OCI-LY3 (cell line): ENCODE measurements at regions not wholly inside any gene's neighbourhood (a gene's known extent, or its start where the extent isn't known, plus 50 kb on each side); places are given as distances from the start of the nearest gene placed in this dataset.

ENCODE experiments used
- H2AFZ ChIP-seq: fragments of 200-600, 300-600 bp; shearing (Covaris generic); 2 replicates; pipeline ENCODE4 v1.6.0; 2014; ENCODE audit warnings: antibody characterized with exemption, low read depth, low read length
- H3K27ac ChIP-seq: fragments of 200-600, 300-600 bp; sonication (generic); 2 replicates; pipeline ENCODE4 v1.5.1; 2014; ENCODE audit warnings: mild to moderate bottlenecking, low read length, moderate library complexity, mixed read lengths
- H3K27me3 ChIP-seq: fragments of 200-600, 300-600 bp; sonication (generic); 2 replicates; pipeline ENCODE4 v1.6.1; 2014; ENCODE audit warnings: low read depth, low read length, mixed read lengths
- H3K36me3 ChIP-seq: fragments of 200-600, 300-600 bp; sonication (generic); replicated peaks from 2 replicates; pipeline ENCODE3; 2014; ENCODE audit warnings: low read depth, low read length, mixed read lengths
- H3K4me1 ChIP-seq: fragments of 300-600, 200-600 bp; sonication (generic); 2 replicates; pipeline ENCODE4 v1.6.1; 2014; ENCODE audit warnings: low read length, mixed read lengths
- H3K4me2 ChIP-seq: fragments of 200-600, 300-600 bp; sonication (generic); 2 replicates; pipeline ENCODE4 v1.6.1; 2014; ENCODE audit warnings: low read length, mixed read lengths
- H3K4me3 ChIP-seq: fragments of 300-600, 200-600 bp; sonication (generic); 2 replicates; pipeline ENCODE4 v1.5.1; 2014; ENCODE audit warnings: antibody characterized with exemption, mild to moderate bottlenecking, low read length, moderate library complexity
- H3K79me2 ChIP-seq: fragments of 300-600, 200-600 bp; shearing (Covaris generic); 2 replicates; pipeline ENCODE4 v1.6.1; 2014; ENCODE audit warnings: mild to moderate bottlenecking, low read length, mixed read lengths
- H3K9ac ChIP-seq: fragments of 300-600, 200-600 bp; shearing (Covaris generic); 2 replicates; pipeline ENCODE4 v1.6.0; 2014; ENCODE audit warnings: mild to moderate bottlenecking, low read length, moderate library complexity
- H3K9me3 ChIP-seq: fragments of 200-600, 300-600 bp; shearing (Covaris generic); 2 replicates; pipeline ENCODE4 v1.6.1; 2014; ENCODE audit warnings: low read length, mixed read lengths; ENCODE audit not compliant: insufficient read depth
- H4K20me1 ChIP-seq: fragments of 200-600, 300-600 bp; sonication (generic); 2 replicates; pipeline ENCODE4 v1.6.1; 2016; ENCODE audit warnings: low read length, mixed read lengths; ENCODE audit not compliant: insufficient read depth
- EZH2phosphoT487 ChIP-seq: fragments of 200-600 bp; shearing (Covaris generic); IDR thresholded peaks from 2 replicates; pipeline ENCODE4 v1.6.1; 2018; ENCODE audit warnings: antibody characterized with exemption, mixed run types, low read depth
- TF ChIP-seq, protein P1 (sequence below): fragments of 200-600, 300-600 bp; sonication (generic); IDR thresholded peaks from 2 replicates; pipeline ENCODE4 v1.5.1; 2014; ENCODE audit warnings: antibody characterized with exemption, low read length, low read depth

DNA sequence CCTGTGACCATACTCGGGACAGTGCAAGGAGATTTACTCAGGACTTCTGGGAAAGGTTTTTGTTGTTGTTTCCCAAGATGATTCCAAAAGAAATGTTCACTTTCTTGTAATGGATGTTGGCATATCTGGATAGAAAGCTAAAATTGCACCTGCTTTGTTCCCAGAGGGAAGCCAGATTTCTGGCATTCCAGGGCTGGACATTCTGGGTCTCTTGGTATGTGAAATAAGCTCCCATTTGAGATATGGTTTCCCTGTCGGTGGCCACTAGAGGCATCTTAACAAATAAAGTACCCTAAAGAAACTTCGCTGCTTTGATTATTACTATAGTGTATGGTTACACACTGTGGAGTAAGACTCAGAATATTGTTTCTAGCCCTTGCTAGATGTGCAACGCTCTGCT is 737.3 kb downstream of the BRINP1 start:
- Histone ChIP-seq H4K20me1 (no peaks in the 10 kb centered on the region), H3K9ac (no peak overlapping the region), H2AFZ (no peak overlapping the region), H3K4me2 (no peak overlapping the region), H3K36me3 (no peaks in the 10 kb centered on the region), H3K4me3 (no peak overlapping the region), H3K27ac (no peak overlapping the region), H3K4me1 (no peaks in the 10 kb centered on the region), H3K27me3 (no peaks in the 10 kb centered on the region), H3K79me2 (no peaks in the 10 kb centered on the region), H3K9me3 (no peaks in the 10 kb centered on the region)
- TF ChIP-seq, protein P1, sequence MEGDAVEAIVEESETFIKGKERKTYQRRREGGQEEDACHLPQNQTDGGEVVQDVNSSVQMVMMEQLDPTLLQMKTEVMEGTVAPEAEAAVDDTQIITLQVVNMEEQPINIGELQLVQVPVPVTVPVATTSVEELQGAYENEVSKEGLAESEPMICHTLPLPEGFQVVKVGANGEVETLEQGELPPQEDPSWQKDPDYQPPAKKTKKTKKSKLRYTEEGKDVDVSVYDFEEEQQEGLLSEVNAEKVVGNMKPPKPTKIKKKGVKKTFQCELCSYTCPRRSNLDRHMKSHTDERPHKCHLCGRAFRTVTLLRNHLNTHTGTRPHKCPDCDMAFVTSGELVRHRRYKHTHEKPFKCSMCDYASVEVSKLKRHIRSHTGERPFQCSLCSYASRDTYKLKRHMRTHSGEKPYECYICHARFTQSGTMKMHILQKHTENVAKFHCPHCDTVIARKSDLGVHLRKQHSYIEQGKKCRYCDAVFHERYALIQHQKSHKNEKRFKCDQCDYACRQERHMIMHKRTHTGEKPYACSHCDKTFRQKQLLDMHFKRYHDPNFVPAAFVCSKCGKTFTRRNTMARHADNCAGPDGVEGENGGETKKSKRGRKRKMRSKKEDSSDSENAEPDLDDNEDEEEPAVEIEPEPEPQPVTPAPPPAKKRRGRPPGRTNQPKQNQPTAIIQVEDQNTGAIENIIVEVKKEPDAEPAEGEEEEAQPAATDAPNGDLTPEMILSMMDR = no peak
- TF ChIP-seq EZH2phosphoT487 = no peak

DNA sequence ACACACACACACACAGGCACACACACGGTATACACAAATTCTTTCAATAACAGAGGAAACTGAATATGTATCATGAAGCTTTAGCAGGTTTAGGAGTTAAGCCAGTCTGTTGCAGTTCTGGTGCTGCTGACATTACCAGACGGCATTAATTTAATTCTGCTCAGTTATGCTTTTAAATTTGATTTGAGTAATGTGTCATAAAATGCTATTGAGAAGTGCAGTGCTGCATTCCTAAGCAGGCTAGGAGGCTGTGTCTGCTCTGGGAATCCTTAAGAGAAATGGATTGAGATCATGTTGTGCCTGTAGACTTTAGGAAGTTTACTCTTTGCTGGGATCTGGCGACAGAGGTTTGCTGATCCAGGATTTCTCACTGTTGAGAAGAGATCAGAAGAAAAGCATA is 733.8 kb downstream of the BRINP1 start:
- Histone ChIP-seq H3K4me3 (no peak overlapping the region), H3K36me3 (no peaks in the 10 kb centered on the region), H3K79me2 (no peaks in the 10 kb centered on the region), H3K9ac (no peak overlapping the region), H3K27me3 (no peaks in the 10 kb centered on the region), H3K4me1 (no peaks in the 10 kb centered on the region), H4K20me1 (no peaks in the 10 kb centered on the region), H2AFZ (no peak overlapping the region), H3K27ac (no peak overlapping the region), H3K9me3 (no peaks in the 10 kb centered on the region), H3K4me2 (no peak overlapping the region)
- TF ChIP-seq, protein P1 = no peak
- TF ChIP-seq EZH2phosphoT487 = no peak

DNA sequence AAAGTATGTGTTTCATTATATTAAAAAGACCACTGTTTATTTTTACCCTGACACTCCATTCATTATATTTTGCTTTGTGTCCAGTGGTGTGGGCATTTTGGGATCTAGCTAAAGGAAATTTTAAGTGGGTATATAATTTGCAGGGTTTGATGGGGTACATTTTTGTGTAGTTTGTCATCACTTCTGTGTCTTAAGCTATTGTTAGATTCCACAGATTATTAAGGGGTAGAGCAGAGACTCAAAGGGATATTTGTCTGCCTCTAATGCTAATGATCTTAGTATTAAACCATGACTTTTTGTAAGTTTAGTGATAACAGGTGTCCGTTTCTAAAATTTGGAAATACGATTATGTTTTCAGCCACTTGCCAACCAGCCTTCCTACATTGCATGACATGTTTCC is 731.6 kb downstream of the BRINP1 start:
- TF ChIP-seq, protein P1 = no peak
- TF ChIP-seq EZH2phosphoT487 = no peak

DNA sequence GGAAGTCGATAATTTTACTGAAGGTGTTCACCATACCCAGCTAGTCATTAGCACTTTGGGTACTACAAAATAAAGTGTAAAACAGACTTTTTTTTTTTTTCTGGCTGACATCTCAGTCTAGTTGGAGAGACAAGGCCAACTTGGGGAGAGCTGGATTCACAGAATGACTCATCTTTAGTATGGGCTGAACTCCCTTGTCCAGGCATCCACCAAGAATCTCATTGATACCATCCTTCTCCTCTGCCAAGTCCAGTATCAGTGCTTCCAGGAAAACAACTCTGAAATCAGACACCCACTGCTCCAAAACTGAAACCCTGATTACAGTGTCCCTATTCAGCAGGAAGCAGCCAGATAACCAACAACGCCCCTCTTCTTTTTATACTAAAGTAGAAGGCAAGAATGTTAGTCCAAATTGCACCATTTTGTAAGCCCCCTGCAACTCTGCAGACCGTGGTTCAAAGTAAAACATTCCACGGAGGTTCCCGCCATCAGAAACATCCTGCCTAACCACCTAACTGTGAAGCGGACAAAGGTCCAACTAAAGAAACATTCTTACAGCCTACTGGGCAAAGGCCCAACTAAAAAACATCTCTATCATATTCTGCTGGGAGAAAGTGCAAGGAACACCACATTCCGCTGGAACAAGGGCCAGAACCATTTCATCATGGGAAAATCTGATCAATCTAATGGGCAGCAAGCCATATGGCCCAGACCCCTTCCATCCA is 728.2 kb downstream of the BRINP1 start:
- Histone ChIP-seq H3K9me3 (no peaks in the 10 kb centered on the region), H3K4me3 (no peak overlapping the region), H3K9ac (no peak overlapping the region), H3K79me2 (no peaks in the 10 kb centered on the region), H3K27ac (no peak overlapping the region), H2AFZ (no peak overlapping the region), H3K27me3 (no peaks in the 10 kb centered on the region), H3K36me3 (no peaks in the 10 kb centered on the region), H4K20me1 (no peaks in the 10 kb centered on the region), H3K4me2 (no peak overlapping the region), H3K4me1 (no peaks in the 10 kb centered on the region)
- TF ChIP-seq, protein P1 = no peak
- no peak for TF ChIP-seq EZH2phosphoT487

More for the DNA sequence above, 731.6 kb downstream of the BRINP1 start:
- H3K27me3 ChIP-seq = no peaks in the 10 kb centered on the region
- H3K27ac ChIP-seq = no peak overlapping the region
- no peak overlapping the region for H2AFZ ChIP-seq
- H3K36me3 ChIP-seq = no peaks in the 10 kb centered on the region
- no peaks in the 10 kb centered on the region for H3K79me2 ChIP-seq
- no peaks in the 10 kb centered on the region for H3K9me3 ChIP-seq
- no peaks in the 10 kb centered on the region for H4K20me1 ChIP-seq
- no peak overlapping the region for H3K4me2 ChIP-seq
- no peak overlapping the region for H3K9ac ChIP-seq
- no peaks in the 10 kb centered on the region for H3K4me1 ChIP-seq
- H3K4me3 ChIP-seq = no peak overlapping the region
